ENCODE measurements at regions not wholly inside any gene's neighbourhood (a gene's known extent, or its start where the extent isn't known, plus 50 kb on each side); places are given as distances from the start of the nearest gene placed in this dataset.

GRCh38 chr1:9419369-9420041, 119.8 kb upstream of the SLC25A33 start:
- no peak for DNase-seq

DNA sequence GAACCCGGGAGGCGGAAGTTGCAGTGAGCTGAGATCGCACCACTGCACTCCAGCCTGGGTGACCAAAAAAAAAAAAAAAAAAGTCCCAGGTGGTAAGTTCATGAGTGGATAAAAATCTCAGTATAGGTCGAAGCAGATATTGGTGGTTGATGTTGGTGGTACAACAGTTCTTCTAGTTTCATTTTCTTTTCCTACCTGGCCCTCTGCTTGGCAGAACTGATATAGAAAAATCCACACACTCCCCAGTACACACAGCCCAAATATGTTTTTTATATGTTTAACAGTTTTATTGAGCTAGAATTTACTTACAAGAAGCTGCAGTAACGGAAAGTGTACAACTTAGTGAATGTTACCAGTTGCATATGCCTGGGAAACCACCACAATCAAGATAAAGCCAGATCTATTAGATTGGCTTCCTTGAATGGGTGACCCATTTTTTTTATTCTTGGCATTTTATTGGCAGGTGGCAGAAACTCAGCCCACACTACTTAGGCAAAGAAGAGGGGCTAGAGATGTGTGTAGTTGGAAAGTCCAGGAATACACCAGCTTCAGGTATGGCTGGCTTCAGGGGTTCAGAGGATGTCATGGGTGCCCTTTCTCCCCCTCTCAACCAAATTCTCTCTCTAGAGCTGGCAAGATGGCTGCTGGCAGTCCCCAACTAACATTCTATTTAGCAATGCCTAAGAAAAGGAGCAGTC, 118.3 kb upstream of the SLC25A33 start:
- no peak for DNase-seq

GRCh38 chr1:9421533-9421873, 117.8 kb upstream of the SLC25A33 start:
- DNase-seq: no peak

GRCh38 chr1:9422321-9422720, 116.9 kb upstream of the SLC25A33 start:
- DNase-seq: no peak

DNA sequence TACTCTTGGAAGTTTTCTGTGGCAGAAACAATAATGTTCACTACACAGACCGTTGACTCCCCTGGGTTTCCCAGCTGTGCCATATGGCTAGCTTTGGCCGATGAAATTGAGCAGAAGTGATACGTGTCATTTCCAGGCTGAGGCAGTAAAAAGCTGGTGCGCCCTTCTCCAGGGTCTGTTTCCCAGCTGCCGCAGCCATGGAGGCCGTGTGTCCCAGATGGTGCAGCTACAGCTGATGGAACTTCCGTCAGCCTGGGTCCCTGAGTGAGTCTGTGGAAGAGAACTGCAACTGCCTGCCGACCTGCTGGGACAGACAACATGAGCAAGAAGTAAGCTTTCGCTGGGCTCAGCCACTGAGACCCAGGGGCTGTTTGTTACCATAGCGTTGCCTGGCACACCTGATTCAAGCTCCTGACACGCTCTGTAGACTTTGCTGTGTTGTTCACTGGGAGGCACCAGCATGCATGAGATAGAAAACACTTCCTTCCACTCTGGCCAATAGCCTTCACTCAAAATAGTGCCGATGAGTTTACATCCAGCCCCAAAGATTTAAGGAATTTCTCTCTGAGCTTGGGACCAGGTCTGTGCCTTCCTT, 116.3 kb upstream of the SLC25A33 start:
- DNase-seq: no peak

- no peak for DNase-seq
These were observed 115.0 kb upstream of the SLC25A33 start for GRCh38 chr1:9424261-9424660.

DNA sequence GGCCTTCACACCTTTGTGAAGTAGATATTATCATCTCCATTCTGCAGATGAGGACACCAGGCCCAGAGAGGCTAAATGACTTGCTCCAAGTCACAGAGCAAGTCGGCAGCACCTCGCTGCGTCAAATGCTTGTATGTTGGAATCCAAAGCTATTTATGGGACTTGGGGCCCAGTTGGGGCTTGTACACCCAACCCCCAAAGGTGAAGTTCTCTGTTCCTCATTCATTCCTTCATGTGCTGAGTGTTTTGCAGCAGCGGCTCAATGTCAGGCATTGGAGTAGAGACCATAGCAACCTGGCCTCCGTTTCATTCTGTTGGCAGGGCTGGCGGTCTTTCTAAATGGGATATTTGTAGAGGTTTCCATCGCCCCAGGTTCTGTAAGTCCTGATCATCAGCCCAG, 113.4 kb upstream of the SLC25A33 start:
- peak; percentile 41 for DNase-seq

- peak; percentile 94 for DNase-seq
These were observed 113.0 kb upstream of the SLC25A33 start for GRCh38 chr1:9426291-9426711.

- DNase-seq: no peak
These were observed 111.9 kb upstream of the SLC25A33 start for GRCh38 chr1:9427388-9427787.

GRCh38 chr1:9428601-9429341, 110.5 kb upstream of the SLC25A33 start:
- peak; percentile 100 for DNase-seq

- DNase-seq: no peak
These were observed 109.9 kb upstream of the SLC25A33 start for GRCh38 chr1:9429342-9429711.

- no peak for DNase-seq
These were observed 104.8 kb upstream of the SLC25A33 start for GRCh38 chr1:9434247-9435152.

GRCh38 chr1:9435153-9435636, 104.1 kb upstream of the SLC25A33 start:
- no peak for DNase-seq

GRCh38 chr1:9435854-9436640, 103.2 kb upstream of the SLC25A33 start:
- DNase-seq: no peak

DNA sequence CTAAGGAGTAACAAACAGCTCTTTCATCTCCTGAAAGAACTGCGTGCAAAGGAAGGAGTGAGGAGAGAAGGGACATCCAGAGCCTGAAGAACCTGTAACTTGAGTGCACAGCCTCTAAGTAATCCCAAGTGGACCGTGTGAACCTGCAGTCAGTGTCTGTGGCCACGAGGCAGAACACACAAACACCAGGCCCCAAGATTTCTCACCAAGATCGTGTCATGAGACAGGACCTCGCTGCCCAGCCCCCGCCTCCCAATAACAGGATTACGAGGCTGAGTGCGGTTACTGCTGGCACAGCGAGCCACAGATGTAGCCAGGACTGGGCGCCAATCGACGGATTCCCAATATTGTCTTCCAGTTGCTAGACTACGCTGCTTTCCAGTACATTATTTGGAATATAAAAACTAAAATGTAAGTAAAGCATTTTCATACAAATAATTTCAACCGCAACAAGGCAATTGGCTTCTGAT, 101.3 kb upstream of the SLC25A33 start:
- no peak for DNase-seq

GRCh38 chr1:9438431-9439073, 100.7 kb upstream of the SLC25A33 start:
- DNase-seq: no peak

DNA sequence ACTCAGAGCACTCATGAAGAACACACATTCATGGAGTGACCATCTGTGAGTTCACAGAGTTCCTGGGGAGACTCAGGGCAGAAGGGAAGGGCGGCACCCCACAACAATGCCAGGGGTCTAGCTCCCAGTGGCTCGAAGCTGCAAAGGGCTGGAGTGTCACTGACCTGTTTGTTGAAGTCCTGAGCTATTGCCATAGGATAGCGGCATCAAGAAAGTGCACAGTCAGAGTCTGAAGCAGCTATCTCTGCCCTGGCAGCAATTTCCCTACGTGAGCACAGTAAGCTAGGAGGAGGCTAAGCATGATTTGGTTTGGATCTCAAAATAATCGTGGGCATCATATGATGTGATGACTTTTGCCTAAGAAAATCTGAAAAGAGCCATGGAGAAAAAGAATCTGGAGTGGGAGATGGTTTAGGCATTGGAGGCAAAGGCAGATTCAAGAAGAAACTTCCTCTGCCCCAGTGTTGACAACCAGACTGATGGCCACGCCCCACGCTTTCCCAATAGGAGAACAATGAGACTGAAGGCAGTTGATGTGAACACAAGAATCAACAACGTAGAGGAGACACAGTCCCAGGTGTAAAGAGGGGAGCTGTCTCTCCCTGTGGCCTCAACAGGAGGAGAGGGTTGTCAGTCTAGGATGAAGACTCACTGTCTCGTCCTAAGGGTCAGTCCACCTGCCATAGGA, 100.0 kb upstream of the SLC25A33 start:
- DNase-seq: no peak

GRCh38 chr1:9440261-9440660, 99.0 kb upstream of the SLC25A33 start:
- DNase-seq: no peak

- DNase-seq: no peak
These were observed 98.5 kb upstream of the SLC25A33 start for GRCh38 chr1:9440763-9441194.

GRCh38 chr1:9441451-9442133, 97.7 kb upstream of the SLC25A33 start:
- no peak for DNase-seq

Data from activated CD4-positive, alpha-beta T cell treated with anti-CD3 and anti-CD28 coated beads, Interleukin-10, Interleukin-2, amounts not matched to agents 100 ng/mL and 50 ng/mL, durations not matched to agents 16 hours and 8 hours (primary cell).